GM20000 (cell line): ENCODE measurements at regions not wholly inside any gene's neighbourhood (a gene's known extent, or its start where the extent isn't known, plus 50 kb on each side); places are given as distances from the start of the nearest gene placed in this dataset.

Experiments
- DNase-seq: peaks from one replicate; pipeline ENCODE4 v3.0.0; 2012; ENCODE audit warnings: low spot score
- CTCF ChIP-seq: IDR thresholded peaks from 2 replicates; pipeline ENCODE4 v1.5.1; 2012; ENCODE audit warnings: mild to moderate bottlenecking, control low read depth; ENCODE audit errors: extremely low read depth, missing control alignments

GRCh38 chr13:104057861-104058260 lies 991.6 kb upstream of the SLC10A2 start:
- no peak for TF ChIP-seq CTCF

GRCh38 chr13:104045907-104046306 lies 979.7 kb upstream of the SLC10A2 start:
- TF ChIP-seq CTCF: no peak

More at GRCh38 chr13:104057861-104058260, 991.6 kb upstream of the SLC10A2 start:
- no peak for DNase-seq

GRCh38 chr13:104043184-104043583 lies 977.0 kb upstream of the SLC10A2 start:
- TF ChIP-seq CTCF: no peak
- no peak for DNase-seq

More at GRCh38 chr13:104045907-104046306, 979.7 kb upstream of the SLC10A2 start:
- no peak for DNase-seq

- no peak for TF ChIP-seq CTCF
- no peak for DNase-seq
These were observed 968.7 kb upstream of the SLC10A2 start for GRCh38 chr13:104034891-104035290.

GRCh38 chr13:104025303-104025702 lies 959.1 kb upstream of the SLC10A2 start:
- no peak for TF ChIP-seq CTCF
- DNase-seq: no peak

GRCh38 chr13:104024416-104025170 lies 958.4 kb upstream of the SLC10A2 start:
- DNase-seq: no peak
- no peak for TF ChIP-seq CTCF

- no peak for DNase-seq
- TF ChIP-seq CTCF: no peak
These were observed 955.7 kb upstream of the SLC10A2 start for GRCh38 chr13:104021806-104022397.
